Ascending aorta (tissue), 2 donors: ENCODE measurements at regions not wholly inside any gene's neighbourhood (a gene's known extent, or its start where the extent isn't known, plus 50 kb on each side); places are given as distances from the start of the nearest gene placed in this dataset.

Experiments
- DNase-seq, 2 donors: peaks; one replicate each; pipeline ENCODE4 v3.0.0-alpha.2; 2019; ENCODE audit warnings: low spot score in 2 of 2
- H3K27ac ChIP-seq, 2 donors: fragments of 200-600 bp; sonication (generic); one replicate each; pipeline ENCODE4 v1.5.1; 2016 to 2017; ENCODE audit warnings: mild to moderate bottlenecking in 1 of 2
- H3K27me3 ChIP-seq: fragments of 200-600 bp; sonication (generic); one replicate; pipeline ENCODE4 v1.5.1; 2017
- H3K36me3 ChIP-seq, 2 donors: fragments of 200-600 bp; sonication (generic); one replicate each; pipeline ENCODE4 v1.5.1; 2016
- H3K4me1 ChIP-seq, 2 donors: fragments of 200-600 bp; sonication (generic); one replicate each; pipeline ENCODE4 v1.5.1; 2016 to 2017; ENCODE audit warnings: mild to moderate bottlenecking in 1 of 2
- H3K4me3 ChIP-seq, 2 donors: fragments of 200-600 bp; sonication (generic); one replicate each; pipeline ENCODE4 v1.5.1; 2016 to 2017; ENCODE audit warnings: mild to moderate bottlenecking in 1 of 2
- H3K9me3 ChIP-seq, 2 donors: fragments of 200-600 bp; sonication (generic); one replicate each; pipeline ENCODE4 v1.5.1; 2016
- intact Hi-C: fragments of 100-400 bp; cut with DNase I; formaldehyde crosslinking; loops from one replicate; pipeline ENCODE4 v1.15.1; 2023
- TF ChIP-seq, protein P1 (sequence below), 3 experiments: fragments of 200-600 bp in 2 of 3; fragments of 450-650 bp in 1 of 3; sonication (generic) in 2 of 3; IDR thresholded peaks; one replicate each; pipeline ENCODE4 v1.5.1; 2016 to 2019; ENCODE audit warnings: antibody characterized with exemption in 3 of 3, mild to moderate bottlenecking in 1 of 3, moderate library complexity in 1 of 3

DNA sequence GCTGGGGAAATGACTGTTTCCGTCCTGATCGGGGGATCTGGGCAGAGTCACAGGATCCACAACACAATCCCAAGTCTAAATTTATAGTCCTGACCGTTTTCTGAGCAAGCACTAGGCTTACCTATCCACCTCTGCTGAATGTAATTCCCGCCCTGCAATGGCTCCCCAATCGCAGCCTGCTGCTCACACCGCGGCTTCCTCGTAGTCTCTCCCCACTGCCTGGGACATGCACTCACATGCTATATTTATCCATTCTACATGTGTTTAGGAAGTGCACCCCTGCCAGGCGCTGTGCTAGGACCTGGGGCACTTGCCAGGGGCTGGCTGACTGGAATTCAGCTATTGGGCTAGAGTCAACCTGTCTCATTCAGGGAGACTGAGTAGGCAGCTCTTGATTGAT lies 246.6 kb upstream of the CSF3R start:
- Histone ChIP-seq H3K4me1 (no peaks in the 10 kb centered on the region), H3K9me3 (no peaks in the 10 kb centered on the region), H3K27ac (no peak overlapping the region), H3K36me3 (no peaks in the 10 kb centered on the region), H3K4me3 (no peak overlapping the region), H3K27me3 (no peaks in the 10 kb centered on the region)
- DNase-seq = no peak
- intact Hi-C loops = no loop called here
- TF ChIP-seq, protein P1, sequence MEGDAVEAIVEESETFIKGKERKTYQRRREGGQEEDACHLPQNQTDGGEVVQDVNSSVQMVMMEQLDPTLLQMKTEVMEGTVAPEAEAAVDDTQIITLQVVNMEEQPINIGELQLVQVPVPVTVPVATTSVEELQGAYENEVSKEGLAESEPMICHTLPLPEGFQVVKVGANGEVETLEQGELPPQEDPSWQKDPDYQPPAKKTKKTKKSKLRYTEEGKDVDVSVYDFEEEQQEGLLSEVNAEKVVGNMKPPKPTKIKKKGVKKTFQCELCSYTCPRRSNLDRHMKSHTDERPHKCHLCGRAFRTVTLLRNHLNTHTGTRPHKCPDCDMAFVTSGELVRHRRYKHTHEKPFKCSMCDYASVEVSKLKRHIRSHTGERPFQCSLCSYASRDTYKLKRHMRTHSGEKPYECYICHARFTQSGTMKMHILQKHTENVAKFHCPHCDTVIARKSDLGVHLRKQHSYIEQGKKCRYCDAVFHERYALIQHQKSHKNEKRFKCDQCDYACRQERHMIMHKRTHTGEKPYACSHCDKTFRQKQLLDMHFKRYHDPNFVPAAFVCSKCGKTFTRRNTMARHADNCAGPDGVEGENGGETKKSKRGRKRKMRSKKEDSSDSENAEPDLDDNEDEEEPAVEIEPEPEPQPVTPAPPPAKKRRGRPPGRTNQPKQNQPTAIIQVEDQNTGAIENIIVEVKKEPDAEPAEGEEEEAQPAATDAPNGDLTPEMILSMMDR (IDR thresholded peaks at IDR 0.05) = no peak

DNA sequence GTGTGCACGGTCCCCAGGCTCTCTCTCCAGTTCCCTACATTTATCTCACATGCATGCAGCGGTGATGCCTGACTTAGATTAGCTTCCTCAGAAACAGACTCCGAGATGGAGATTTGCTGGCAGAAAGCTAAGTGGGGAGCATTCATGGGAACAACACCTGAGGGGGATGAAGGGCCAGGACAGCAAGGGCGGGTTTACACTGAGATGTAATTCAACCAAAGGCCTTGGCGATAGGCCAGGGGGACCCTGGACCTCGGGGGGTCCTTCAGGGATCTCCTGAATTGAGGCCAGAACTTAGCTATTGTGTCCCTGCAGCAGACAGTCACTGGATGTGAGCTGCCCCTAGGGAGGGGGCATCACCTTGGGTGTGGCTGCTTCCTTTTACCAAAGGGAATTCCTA lies 246.1 kb upstream of the CSF3R start:
- H3K4me3 ChIP-seq = no peak overlapping the region
- TF ChIP-seq, protein P1 (IDR thresholded peaks at IDR 0.05) = no peak
- no peak overlapping the region for H3K27ac ChIP-seq
- no peaks in the 10 kb centered on the region for H3K27me3 ChIP-seq
- intact Hi-C loops = no loop called here
- H3K36me3 ChIP-seq = no peaks in the 10 kb centered on the region
- H3K9me3 ChIP-seq = no peaks in the 10 kb centered on the region
- DNase-seq = peak in 1 of 2 donors; percentile 19
- H3K4me1 ChIP-seq = no peaks in the 10 kb centered on the region

DNA sequence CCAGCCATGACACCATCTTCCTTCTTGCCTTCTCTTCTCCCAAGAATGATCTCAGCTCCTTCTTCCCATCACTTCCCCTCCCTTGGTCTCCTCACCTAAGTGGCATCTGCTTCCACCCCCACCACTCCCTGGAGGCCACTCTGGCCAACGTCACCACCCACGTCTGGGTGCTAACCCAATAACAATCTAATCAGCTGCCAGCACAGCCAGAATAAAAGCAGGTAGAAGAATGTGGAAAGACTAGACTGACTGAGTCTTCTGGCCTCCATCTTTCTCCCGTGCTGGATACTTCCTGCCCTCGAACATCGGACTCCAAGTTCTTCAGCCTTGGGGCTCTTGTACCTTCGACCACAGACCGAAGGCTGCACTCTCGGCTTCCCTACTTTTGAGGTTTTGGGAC lies 245.3 kb upstream of the CSF3R start:
- Histone ChIP-seq H3K4me3 (no peak overlapping the region), H3K4me1 (no peaks in the 10 kb centered on the region), H3K27ac (no peak overlapping the region), H3K27me3 (no peaks in the 10 kb centered on the region), H3K9me3 (no peaks in the 10 kb centered on the region), H3K36me3 (no peaks in the 10 kb centered on the region)
- intact Hi-C loops = no loop called here
- TF ChIP-seq, protein P1 (IDR thresholded peaks at IDR 0.05) = no peak
- DNase-seq = peak in 1 of 2 donors; percentile 44

DNA sequence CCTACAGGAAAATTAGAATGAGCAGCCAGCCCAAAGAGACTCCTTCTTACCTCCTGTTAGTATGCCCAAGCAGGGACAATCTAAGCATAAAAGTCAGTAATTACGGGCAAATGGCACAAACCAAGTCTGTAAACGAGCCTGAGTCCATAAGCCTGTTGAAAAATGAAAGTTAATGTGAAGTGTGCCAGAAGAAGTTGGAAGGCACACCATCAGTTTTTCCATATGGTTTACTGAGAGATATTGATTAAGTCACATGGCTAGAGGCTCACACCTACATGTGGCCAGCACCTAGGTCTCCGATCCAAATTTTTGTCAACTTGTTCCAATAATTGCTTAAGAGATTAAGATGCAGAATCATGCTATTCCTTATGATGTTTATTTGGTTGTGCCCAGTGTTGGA lies 242.4 kb upstream of the CSF3R start:
- TF ChIP-seq, protein P1 (IDR thresholded peaks at IDR 0.05) = no peak
- Histone ChIP-seq H3K27ac (no peak overlapping the region), H3K9me3 (no peaks in the 10 kb centered on the region), H3K36me3 (no peaks in the 10 kb centered on the region), H3K4me1 (no peaks in the 10 kb centered on the region), H3K27me3 (no peaks in the 10 kb centered on the region), H3K4me3 (no peak overlapping the region)
- intact Hi-C loops = no loop called here
- DNase-seq = no peak

DNA sequence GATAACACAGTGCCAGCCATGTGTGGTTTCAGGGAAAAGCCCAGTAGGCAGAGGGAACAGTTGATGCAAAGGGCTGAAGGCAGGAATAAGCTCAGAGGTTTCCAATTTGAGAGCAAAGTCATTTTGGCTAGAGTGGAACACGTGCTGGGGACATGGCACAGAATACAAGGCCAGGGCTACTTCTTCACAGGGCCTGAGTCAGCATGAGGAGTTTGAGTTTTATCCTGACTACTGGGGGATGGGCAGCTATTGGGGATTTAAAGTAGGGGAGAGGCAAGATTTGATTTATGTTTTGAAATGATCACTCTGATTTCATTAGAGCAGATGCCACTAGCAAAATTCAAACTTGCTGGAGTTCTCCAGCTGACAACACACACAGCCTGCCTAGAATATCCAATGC lies 241.1 kb upstream of the CSF3R start:
- H3K36me3 ChIP-seq = no peaks in the 10 kb centered on the region
- peak in 1 of 2 donors; percentile 16 for DNase-seq
- H3K27me3 ChIP-seq = no peaks in the 10 kb centered on the region
- H3K27ac ChIP-seq = no peak overlapping the region
- no peak overlapping the region for H3K4me3 ChIP-seq
- intact Hi-C loops = no loop called here
- no peaks in the 10 kb centered on the region for H3K4me1 ChIP-seq
- H3K9me3 ChIP-seq = no peaks in the 10 kb centered on the region
- TF ChIP-seq, protein P1 (IDR thresholded peaks at IDR 0.05) = no peak

DNA sequence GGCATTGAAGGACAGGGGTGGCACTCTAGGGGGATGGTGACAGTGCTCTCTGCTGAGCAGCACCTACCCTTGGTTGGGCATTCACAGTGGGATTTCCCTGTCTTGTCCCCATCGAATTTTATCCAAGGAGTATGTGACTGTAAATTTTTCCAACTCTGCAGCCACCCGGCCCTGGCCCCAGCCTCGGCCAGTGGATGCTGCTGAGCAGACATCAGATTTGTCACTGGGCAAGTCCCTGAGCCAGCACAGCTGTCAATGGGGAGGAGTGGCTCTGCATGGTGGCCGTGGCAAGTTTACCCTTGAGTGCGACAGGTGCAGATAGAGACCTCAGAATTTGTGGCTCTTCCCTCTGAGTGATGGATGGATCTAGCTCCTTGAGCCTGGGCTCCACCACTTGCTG lies 240.2 kb upstream of the CSF3R start:
- no peaks in the 10 kb centered on the region for H3K9me3 ChIP-seq
- peak in 1 of 2 donors; percentile 59 for DNase-seq
- intact Hi-C loops = no loop called here
- H3K27me3 ChIP-seq = no peaks in the 10 kb centered on the region
- H3K4me3 ChIP-seq = no peak overlapping the region
- no peaks in the 10 kb centered on the region for H3K36me3 ChIP-seq
- TF ChIP-seq, protein P1 (IDR thresholded peaks at IDR 0.05) = no peak
- H3K4me1 ChIP-seq = no peaks in the 10 kb centered on the region
- no peak overlapping the region for H3K27ac ChIP-seq
